ENCODE measurements at regions not wholly inside any gene's neighbourhood (a gene's known extent, or its start where the extent isn't known, plus 50 kb on each side); places are given as distances from the start of the nearest gene placed in this dataset.
"Not testable (repeated sequence)": the region's sequence is repeated elsewhere in the genome, so short reads cannot be mapped to it uniquely, and the experiment has no call there.

- TF ChIP-seq CTCF (IDR thresholded peaks at IDR 0.05 in 8 of 11, conservative IDR thresholded peaks at IDR 0.05 in 3 of 11): no peak
- TF ChIP-seq POLR2A (IDR thresholded peaks at IDR 0.05): no peak
- TF ChIP-seq POLR2AphosphoS5 (IDR thresholded peaks at IDR 0.05): no peak
- no peak for DNase-seq
- H3K4me3 ChIP-seq: no peak overlapping the region
- H3K9me3 ChIP-seq: no peaks in the 10 kb centered on the region
- H3K4me1 ChIP-seq: no peaks in the 10 kb centered on the region
- intact Hi-C loops (cut with DNase I; ENCODE audit: low total_unique reads): no loop called here
- peaks cover 0 to 42% (median 0%) of the 10 kb centered on the region in 7 donors for H3K27me3 ChIP-seq (replicated peaks in 1 of 7)
- H3K36me3 ChIP-seq: no peaks in the 10 kb centered on the region
- H3K27ac ChIP-seq: no peak overlapping the region
- 32 to 56% (median 39%) methylated on average over 2 of the region's 2 CpGs for WGBS, 5 donors
Measured at GRCh38 chr14:22178333-22178839, 410.6 kb downstream of the DAD1 start.

GRCh38 chr14:22177870-22178269 lies 411.2 kb downstream of the DAD1 start:
- no peak overlapping the region for H3K4me3 ChIP-seq
- no peaks in the 10 kb centered on the region for H3K4me1 ChIP-seq
- WGBS, 5 donors: 17 to 34% (median 19%) methylated on average over 4 of the region's 4 CpGs
- TF ChIP-seq CTCF (IDR thresholded peaks at IDR 0.05 in 8 of 11, conservative IDR thresholded peaks at IDR 0.05 in 3 of 11) (no peak), POLR2A (IDR thresholded peaks at IDR 0.05) (no peak), POLR2AphosphoS5 (IDR thresholded peaks at IDR 0.05) (no peak)
- intact Hi-C loops (cut with DNase I; ENCODE audit: low total_unique reads): no loop called here
- no peaks in the 10 kb centered on the region for H3K36me3 ChIP-seq
- no peak overlapping the region for H3K27ac ChIP-seq
- no peaks in the 10 kb centered on the region for H3K9me3 ChIP-seq
- H3K27me3 ChIP-seq (replicated peaks in 1 of 7): peaks cover 0 to 37% (median 0%) of the 10 kb centered on the region in 7 donors
- no peak for DNase-seq

- no peak for DNase-seq
- intact Hi-C loops (cut with DNase I; ENCODE audit: low total_unique reads): no loop called here
- H3K9me3 ChIP-seq: no peaks in the 10 kb centered on the region
- 31 to 62% (median 46%) methylated on average over 1 of the region's 1 CpG for WGBS, 5 donors
- H3K4me1 ChIP-seq: no peaks in the 10 kb centered on the region
- no peak overlapping the region for H3K27ac ChIP-seq
- peaks cover 0 to 33% (median 0%) of the 10 kb centered on the region in 7 donors for H3K27me3 ChIP-seq (replicated peaks in 1 of 7)
- TF ChIP-seq POLR2AphosphoS5 (IDR thresholded peaks at IDR 0.05) (no peak), CTCF (IDR thresholded peaks at IDR 0.05 in 8 of 11, conservative IDR thresholded peaks at IDR 0.05 in 3 of 11) (no peak), POLR2A (IDR thresholded peaks at IDR 0.05) (no peak)
- H3K4me3 ChIP-seq: no peak overlapping the region
- H3K36me3 ChIP-seq: no peaks in the 10 kb centered on the region
Measured at GRCh38 chr14:22176957-22177356, 412.1 kb downstream of the DAD1 start.

GRCh38 chr14:22175278-22175558 lies 413.8 kb downstream of the DAD1 start:
- H3K4me3 ChIP-seq; H3K36me3 ChIP-seq; intact Hi-C loops (cut with DNase I; ENCODE audit: low total_unique reads); H3K9me3 ChIP-seq; H3K4me1 ChIP-seq; H3K27ac ChIP-seq; DNase-seq: not testable (repeated sequence)
- 80 to 96% (median 91%) methylated on average over 1 of the region's 1 CpG for WGBS, 5 donors
- peaks cover 0 to 27% (median 0%) of the 10 kb centered on the region in 7 donors for H3K27me3 ChIP-seq (replicated peaks in 1 of 7)
